ENCODE measurements at regions not wholly inside any gene's neighbourhood (a gene's known extent, or its start where the extent isn't known, plus 50 kb on each side); places are given as distances from the start of the nearest gene placed in this dataset.

GRCh38 chr5:17978954-17979353, 344.7 kb downstream of the TAF11L14 start:
- TF ChIP-seq, protein P1, sequence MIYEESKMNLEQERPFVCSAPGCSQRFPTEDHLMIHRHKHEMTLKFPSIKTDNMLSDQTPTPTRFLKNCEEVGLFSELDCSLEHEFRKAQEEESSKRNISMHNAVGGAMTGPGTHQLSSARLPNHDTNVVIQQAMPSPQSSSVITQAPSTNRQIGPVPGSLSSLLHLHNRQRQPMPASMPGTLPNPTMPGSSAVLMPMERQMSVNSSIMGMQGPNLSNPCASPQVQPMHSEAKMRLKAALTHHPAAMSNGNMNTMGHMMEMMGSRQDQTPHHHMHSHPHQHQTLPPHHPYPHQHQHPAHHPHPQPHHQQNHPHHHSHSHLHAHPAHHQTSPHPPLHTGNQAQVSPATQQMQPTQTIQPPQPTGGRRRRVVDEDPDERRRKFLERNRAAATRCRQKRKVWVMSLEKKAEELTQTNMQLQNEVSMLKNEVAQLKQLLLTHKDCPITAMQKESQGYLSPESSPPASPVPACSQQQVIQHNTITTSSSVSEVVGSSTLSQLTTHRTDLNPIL (CRISPR knock-in tag; IDR thresholded peaks at IDR 0.05; ENCODE audit: low read depth) = no peak
- TF ChIP-seq, protein P2, sequence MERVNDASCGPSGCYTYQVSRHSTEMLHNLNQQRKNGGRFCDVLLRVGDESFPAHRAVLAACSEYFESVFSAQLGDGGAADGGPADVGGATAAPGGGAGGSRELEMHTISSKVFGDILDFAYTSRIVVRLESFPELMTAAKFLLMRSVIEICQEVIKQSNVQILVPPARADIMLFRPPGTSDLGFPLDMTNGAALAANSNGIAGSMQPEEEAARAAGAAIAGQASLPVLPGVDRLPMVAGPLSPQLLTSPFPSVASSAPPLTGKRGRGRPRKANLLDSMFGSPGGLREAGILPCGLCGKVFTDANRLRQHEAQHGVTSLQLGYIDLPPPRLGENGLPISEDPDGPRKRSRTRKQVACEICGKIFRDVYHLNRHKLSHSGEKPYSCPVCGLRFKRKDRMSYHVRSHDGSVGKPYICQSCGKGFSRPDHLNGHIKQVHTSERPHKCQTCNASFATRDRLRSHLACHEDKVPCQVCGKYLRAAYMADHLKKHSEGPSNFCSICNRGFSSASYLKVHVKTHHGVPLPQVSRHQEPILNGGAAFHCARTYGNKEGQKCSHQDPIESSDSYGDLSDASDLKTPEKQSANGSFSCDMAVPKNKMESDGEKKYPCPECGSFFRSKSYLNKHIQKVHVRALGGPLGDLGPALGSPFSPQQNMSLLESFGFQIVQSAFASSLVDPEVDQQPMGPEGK (CRISPR knock-in tag; IDR thresholded peaks at IDR 0.05; ENCODE audit: borderline replicate concordance) = no peak
- TF ChIP-seq ZNF565 (CRISPR knock-in tag; conservative IDR thresholded peaks at IDR 0.05; ENCODE audit: low read depth) (no peak), TOX (CRISPR knock-in tag; IDR thresholded peaks at IDR 0.05; ENCODE audit: borderline replicate concordance) (no peak), ARNTL (CRISPR knock-in tag; IDR thresholded peaks at IDR 0.05; ENCODE audit: borderline replicate concordance, low read depth) (no peak), OSR1 (CRISPR knock-in tag; IDR thresholded peaks at IDR 0.05) (no peak), CSDC2 (CRISPR knock-in tag; IDR thresholded peaks at IDR 0.05) (no peak), ZNF8 (CRISPR knock-in tag; IDR thresholded peaks at IDR 0.05) (no peak), ZFP30 (CRISPR knock-in tag; IDR thresholded peaks at IDR 0.05) (no peak), SNAI2 (CRISPR knock-in tag; IDR thresholded peaks at IDR 0.05) (no peak), TCF4 (CRISPR knock-in tag; IDR thresholded peaks at IDR 0.05; ENCODE audit: borderline replicate concordance) (no peak), ZFP3 (CRISPR knock-in tag; IDR thresholded peaks at IDR 0.05) (no peak), RARB (CRISPR knock-in tag; IDR thresholded peaks at IDR 0.05) (no peak)
- TF ChIP-seq, protein P3, sequence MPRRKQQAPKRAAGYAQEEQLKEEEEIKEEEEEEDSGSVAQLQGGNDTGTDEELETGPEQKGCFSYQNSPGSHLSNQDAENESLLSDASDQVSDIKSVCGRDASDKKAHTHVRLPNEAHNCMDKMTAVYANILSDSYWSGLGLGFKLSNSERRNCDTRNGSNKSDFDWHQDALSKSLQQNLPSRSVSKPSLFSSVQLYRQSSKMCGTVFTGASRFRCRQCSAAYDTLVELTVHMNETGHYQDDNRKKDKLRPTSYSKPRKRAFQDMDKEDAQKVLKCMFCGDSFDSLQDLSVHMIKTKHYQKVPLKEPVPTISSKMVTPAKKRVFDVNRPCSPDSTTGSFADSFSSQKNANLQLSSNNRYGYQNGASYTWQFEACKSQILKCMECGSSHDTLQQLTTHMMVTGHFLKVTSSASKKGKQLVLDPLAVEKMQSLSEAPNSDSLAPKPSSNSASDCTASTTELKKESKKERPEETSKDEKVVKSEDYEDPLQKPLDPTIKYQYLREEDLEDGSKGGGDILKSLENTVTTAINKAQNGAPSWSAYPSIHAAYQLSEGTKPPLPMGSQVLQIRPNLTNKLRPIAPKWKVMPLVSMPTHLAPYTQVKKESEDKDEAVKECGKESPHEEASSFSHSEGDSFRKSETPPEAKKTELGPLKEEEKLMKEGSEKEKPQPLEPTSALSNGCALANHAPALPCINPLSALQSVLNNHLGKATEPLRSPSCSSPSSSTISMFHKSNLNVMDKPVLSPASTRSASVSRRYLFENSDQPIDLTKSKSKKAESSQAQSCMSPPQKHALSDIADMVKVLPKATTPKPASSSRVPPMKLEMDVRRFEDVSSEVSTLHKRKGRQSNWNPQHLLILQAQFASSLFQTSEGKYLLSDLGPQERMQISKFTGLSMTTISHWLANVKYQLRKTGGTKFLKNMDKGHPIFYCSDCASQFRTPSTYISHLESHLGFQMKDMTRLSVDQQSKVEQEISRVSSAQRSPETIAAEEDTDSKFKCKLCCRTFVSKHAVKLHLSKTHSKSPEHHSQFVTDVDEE (CRISPR knock-in tag; IDR thresholded peaks at IDR 0.05) = no peak
